Bronchial epithelial cell (primary cell): ENCODE measurements at regions not wholly inside any gene's neighbourhood (a gene's known extent, or its start where the extent isn't known, plus 50 kb on each side); places are given as distances from the start of the nearest gene placed in this dataset.

Source experiments
- DNase-seq: peaks from one replicate; pipeline ENCODE4 v3.0.0-alpha.2; 2010; ENCODE audit warnings: low read depth
- FAIRE-seq: peaks from 2 replicates; lab custom pipeline; 2011; peaks lifted over from hg19 to GRCh38; lab: Jason Lieb, UNC
- H3K27me3 ChIP-seq: 2 replicates; pipeline ENCODE4 v1.5.1; 2011; ENCODE audit warnings: low read length; ENCODE audit not compliant: control insufficient read depth, insufficient read depth
- H3K36me3 ChIP-seq: 2 replicates; pipeline ENCODE4 v1.5.1; 2011; ENCODE audit warnings: low read length; ENCODE audit not compliant: control insufficient read depth, insufficient read depth
- H3K4me3 ChIP-seq: 2 replicates; pipeline ENCODE4 v1.5.1; 2011; ENCODE audit warnings: mild to moderate bottlenecking, low read depth, low read length, control low read depth
- TF ChIP-seq, protein P1 (sequence below): IDR thresholded peaks from 2 replicates; pipeline ENCODE4 v1.5.1; 2011; ENCODE audit warnings: mild to moderate bottlenecking, moderate library complexity, low read length, control low read depth, inconsistent platforms; ENCODE audit not compliant: insufficient read depth, severe bottlenecking

DNA sequence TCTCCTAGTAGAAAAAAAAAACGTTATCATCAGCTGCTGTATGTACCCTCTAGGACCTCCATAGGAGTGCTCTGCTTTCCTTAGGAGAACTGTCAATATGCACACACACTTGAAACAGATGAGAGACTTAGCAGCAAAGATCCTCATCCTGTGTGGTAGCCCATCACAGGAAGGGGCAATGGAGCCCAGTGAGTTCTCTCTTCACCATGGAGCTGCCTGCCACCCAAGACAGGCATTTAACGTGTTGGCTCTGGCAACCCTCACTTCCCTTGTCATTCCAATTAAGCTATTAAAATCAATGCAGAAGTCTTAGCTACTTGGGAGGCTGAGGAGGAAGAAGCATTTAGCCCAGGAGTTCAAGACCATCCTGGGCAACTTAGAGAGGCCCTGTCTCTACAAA lies 64.8 kb upstream of the PLEKHA5 start:
- TF ChIP-seq, protein P1, sequence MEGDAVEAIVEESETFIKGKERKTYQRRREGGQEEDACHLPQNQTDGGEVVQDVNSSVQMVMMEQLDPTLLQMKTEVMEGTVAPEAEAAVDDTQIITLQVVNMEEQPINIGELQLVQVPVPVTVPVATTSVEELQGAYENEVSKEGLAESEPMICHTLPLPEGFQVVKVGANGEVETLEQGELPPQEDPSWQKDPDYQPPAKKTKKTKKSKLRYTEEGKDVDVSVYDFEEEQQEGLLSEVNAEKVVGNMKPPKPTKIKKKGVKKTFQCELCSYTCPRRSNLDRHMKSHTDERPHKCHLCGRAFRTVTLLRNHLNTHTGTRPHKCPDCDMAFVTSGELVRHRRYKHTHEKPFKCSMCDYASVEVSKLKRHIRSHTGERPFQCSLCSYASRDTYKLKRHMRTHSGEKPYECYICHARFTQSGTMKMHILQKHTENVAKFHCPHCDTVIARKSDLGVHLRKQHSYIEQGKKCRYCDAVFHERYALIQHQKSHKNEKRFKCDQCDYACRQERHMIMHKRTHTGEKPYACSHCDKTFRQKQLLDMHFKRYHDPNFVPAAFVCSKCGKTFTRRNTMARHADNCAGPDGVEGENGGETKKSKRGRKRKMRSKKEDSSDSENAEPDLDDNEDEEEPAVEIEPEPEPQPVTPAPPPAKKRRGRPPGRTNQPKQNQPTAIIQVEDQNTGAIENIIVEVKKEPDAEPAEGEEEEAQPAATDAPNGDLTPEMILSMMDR, result no peak
- Histone ChIP-seq H3K27me3 (no peaks in the 10 kb centered on the region), H3K4me3 (no peak overlapping the region), H3K36me3 (no peaks in the 10 kb centered on the region)
- FAIRE-seq, result no peak
- DNase-seq, result no peak

DNA sequence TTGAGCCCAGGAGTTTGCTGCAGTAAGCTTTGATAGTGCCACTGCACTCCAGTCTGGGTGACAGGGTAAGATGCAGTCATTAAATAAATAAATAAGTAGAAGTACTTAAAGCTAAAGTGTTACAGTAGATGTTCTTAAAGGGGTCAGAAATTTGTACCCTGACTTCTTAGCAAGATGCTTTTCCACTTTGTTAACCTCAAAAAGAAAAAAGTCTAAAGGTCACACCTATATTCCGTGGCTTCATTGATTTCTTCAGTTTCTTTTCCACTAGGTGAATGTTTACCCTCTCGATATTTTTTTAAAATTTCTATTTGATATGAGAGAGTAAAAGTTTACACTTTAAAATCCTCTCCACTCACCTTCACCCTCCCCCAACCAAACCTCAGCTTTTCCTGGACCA lies 64.3 kb upstream of the PLEKHA5 start:
- Histone ChIP-seq H3K36me3 (no peaks in the 10 kb centered on the region), H3K27me3 (no peaks in the 10 kb centered on the region), H3K4me3 (no peak overlapping the region)
- FAIRE-seq (no peak), DNase-seq (no peak)
- TF ChIP-seq, protein P1, result no peak

DNA sequence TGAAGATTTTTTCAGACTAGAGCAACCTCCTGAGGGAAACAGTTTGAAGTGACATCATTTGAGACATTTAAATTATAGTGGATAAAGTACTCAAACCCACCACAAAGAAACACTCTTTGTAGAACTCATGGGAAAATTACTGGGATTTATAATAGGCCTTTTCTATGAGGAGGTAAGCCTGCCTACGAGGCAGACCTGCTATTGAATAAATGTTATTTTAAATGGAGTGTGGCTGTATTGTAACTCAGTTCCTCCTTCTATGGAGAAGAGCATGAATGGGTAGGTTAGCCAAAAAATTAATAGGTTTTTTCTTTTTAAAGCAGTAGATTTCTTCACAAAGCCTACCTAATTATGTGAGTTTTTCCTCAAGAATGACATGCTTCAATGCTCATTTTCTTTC lies 63.7 kb upstream of the PLEKHA5 start:
- Histone ChIP-seq H3K27me3 (no peaks in the 10 kb centered on the region), H3K4me3 (no peak overlapping the region), H3K36me3 (no peaks in the 10 kb centered on the region)
- FAIRE-seq (no peak), DNase-seq (no peak)
- TF ChIP-seq, protein P1, result no peak

DNA sequence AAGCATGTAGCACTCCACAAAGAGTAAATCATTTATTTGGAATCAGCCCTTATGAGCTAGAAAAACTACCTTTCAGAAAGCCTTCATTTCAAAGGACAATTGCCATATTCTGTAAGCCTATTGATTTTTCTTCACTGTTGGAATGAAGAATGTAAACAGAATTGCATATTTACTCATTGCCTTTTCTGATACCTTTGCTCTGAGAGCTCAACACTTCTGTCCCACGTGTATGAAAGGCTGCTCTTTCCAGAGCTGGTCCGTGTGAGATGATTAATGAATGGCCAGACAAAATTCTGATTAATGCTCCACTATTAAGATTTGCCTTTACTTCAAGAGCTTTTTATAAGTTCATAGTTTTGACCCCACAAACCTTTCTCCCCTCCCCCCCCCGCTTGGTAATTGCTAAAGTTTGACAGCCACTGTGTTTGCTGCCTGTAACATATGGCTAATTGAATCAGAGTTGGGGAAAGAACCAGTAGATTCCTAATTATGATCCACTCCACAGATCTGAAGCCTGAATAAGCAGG lies 63.0 kb upstream of the PLEKHA5 start:
- FAIRE-seq, result no peak

DNA sequence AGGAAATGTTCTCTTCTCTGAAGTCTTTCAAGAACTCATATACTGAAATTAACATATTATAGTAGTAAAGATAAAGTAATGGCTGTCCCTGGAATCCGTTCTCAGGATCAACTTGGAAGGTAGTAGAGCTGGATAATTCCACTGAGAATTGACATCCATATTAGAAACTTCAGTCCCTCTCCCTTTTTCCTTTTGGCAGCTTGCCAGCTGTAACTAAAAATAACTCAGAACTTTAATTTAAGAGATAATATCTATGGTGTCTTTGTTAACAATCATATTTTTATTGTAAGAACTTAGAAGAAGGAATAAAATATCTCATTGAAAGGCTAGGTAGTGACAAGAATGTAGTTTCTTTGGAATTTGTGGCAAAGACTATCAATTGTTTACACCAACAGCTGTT lies 61.4 kb upstream of the PLEKHA5 start:
- H3K27me3 ChIP-seq, result no peaks in the 10 kb centered on the region
- FAIRE-seq (no peak), DNase-seq (no peak)
- H3K4me3 ChIP-seq, result no peak overlapping the region
- TF ChIP-seq, protein P1, result no peak
- no peaks in the 10 kb centered on the region for H3K36me3 ChIP-seq

More for the DNA sequence above, 63.0 kb upstream of the PLEKHA5 start:
- no peaks in the 10 kb centered on the region for H3K36me3 ChIP-seq
- TF ChIP-seq, protein P1, result no peak
- DNase-seq, result no peak
- no peak overlapping the region for H3K4me3 ChIP-seq
- H3K27me3 ChIP-seq, result no peaks in the 10 kb centered on the region

DNA sequence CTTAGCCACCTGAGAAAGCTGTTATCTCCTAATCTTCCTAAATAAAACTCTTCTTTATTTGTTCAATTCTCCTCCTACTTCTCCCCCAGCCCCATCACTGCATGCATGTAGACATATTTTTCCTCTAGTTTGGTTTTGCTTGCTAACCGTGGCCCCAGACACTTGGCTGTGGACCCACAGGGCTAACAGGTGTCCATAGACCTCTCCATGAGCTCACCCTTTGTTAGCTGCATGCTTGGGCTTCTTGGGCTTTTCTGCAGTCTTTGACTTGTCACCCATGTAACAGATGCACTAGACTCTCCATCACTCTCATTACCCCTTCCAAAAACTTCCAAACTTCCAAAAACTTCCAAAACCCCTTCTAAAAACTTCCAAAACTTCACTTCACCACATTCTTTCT lies 59.2 kb upstream of the PLEKHA5 start:
- DNase-seq (no peak), FAIRE-seq (no peak)
- TF ChIP-seq, protein P1, result no peak
- H3K4me3 ChIP-seq, result no peak overlapping the region
- no peaks in the 10 kb centered on the region for H3K27me3 ChIP-seq
- H3K36me3 ChIP-seq, result no peaks in the 10 kb centered on the region
